ENCODE measurements at regions not wholly inside any gene's neighbourhood (a gene's known extent, or its start where the extent isn't known, plus 50 kb on each side); places are given as distances from the start of the nearest gene placed in this dataset.

DNA sequence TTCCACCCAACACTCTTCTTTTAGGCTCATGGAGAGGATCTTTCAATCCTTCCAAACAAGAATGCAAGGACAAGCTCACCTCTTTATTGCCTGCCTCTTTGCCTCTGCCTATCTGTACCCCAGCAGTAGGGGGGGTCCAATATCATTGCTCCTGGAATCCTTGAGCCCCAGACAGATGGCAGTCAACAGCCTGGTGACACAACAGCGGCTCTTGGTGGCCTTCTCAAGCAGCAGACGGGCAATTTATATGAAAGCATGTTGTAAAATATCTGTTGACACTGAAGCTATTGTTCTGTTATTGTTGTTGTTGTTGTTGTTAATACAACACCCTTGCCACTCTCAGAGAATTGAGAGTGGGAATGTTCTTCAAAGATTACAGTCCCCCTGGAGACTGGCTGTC is 480.0 kb upstream of the CADM1 start:
- TF ChIP-seq, protein P1, sequence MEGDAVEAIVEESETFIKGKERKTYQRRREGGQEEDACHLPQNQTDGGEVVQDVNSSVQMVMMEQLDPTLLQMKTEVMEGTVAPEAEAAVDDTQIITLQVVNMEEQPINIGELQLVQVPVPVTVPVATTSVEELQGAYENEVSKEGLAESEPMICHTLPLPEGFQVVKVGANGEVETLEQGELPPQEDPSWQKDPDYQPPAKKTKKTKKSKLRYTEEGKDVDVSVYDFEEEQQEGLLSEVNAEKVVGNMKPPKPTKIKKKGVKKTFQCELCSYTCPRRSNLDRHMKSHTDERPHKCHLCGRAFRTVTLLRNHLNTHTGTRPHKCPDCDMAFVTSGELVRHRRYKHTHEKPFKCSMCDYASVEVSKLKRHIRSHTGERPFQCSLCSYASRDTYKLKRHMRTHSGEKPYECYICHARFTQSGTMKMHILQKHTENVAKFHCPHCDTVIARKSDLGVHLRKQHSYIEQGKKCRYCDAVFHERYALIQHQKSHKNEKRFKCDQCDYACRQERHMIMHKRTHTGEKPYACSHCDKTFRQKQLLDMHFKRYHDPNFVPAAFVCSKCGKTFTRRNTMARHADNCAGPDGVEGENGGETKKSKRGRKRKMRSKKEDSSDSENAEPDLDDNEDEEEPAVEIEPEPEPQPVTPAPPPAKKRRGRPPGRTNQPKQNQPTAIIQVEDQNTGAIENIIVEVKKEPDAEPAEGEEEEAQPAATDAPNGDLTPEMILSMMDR (IDR thresholded peaks at IDR 0.05; ENCODE audit: low read depth, low read length, poor library complexity, severe bottlenecking), result no peak
- no peak for TF ChIP-seq EZH2phosphoT487 (IDR thresholded peaks at IDR 0.05; ENCODE audit: borderline replicate concordance, low read length)

All from DOHH2 (cell line).